C4-2B (cell line): ENCODE measurements at regions not wholly inside any gene's neighbourhood (a gene's known extent, or its start where the extent isn't known, plus 50 kb on each side); places are given as distances from the start of the nearest gene placed in this dataset.

Experiments used
- H3K27ac ChIP-seq: fragments of 450-650 bp; 2 replicates; pipeline ENCODE4 v1.5.1; 2017
- CTCF ChIP-seq: fragments of 450-650 bp; conservative IDR thresholded peaks from 2 replicates; pipeline ENCODE4 v1.5.1; 2017; ENCODE audit warnings: mild to moderate bottlenecking
- ZFX ChIP-seq: fragments of 450-650 bp; IDR thresholded peaks from 2 replicates; pipeline ENCODE4 v1.6.1; 2017

DNA sequence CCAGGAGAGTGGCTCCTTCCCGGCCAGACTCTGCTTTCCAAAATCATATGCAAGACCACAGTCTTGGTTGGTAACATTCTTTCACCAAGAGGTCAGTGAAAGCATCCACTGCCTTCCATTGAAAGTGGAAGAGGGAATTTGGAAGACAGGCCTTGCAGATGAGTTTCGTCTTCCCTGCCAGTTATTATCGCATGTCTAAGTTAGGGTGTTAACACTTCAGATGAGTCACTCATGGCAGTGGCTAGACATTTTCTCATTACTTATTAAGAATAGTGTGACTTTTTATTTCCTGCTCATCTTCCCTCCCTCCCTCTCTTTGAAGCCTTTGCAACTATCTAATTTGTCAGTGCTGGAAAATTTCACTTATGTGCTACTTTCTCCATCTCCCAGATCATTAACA, 102.9 kb upstream of the EPB41L3 start:
- TF ChIP-seq ZFX: no peak
- no peak for TF ChIP-seq CTCF
- H3K27ac ChIP-seq: no peak overlapping the region

DNA sequence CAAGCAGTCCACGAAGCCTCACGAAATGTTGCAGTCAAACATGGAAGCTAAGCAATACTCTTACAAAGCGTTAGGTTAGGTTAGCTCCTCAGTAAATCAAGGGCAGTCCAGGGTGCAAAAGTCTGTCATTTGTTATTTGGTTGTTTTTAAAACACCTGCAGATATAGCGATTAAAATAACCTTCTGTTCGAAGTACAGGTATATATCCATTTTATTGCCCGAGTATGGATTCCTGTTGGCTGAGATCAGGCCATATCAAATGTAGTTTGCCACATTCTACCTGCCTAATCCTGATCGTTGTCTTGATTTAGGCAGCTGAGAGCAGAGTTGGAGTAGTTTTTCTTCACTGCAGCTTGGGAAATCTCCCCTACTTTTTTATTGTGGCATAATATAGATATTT, 99.5 kb upstream of the EPB41L3 start:
- TF ChIP-seq ZFX (no peak), CTCF (no peak)
- no peak overlapping the region for H3K27ac ChIP-seq

DNA sequence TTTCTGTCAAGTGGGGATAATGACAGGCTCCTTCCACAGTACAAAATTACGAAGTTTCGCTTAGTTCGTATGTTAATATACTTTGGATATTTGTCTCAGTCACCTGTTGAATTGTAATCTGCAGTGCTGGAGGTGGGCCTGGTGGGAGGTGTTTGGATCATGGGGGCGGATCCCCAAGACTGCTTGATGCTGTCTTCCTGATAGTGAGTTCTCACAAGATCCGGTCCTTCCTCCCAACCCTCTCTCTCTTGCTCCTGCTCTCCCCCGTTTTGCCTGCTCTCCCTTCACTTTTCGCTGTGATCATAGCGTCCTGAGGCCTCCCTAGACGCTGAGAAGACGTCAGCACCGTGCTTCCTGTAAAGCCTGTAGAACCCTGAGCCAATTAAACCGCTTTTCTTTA, 97.1 kb upstream of the EPB41L3 start:
- no peak for TF ChIP-seq CTCF
- TF ChIP-seq ZFX: no peak
- no peak overlapping the region for H3K27ac ChIP-seq

GRCh38 chr18:5639131-5639530, 95.3 kb upstream of the EPB41L3 start:
- no peak overlapping the region for H3K27ac ChIP-seq
- TF ChIP-seq CTCF (no peak), ZFX (no peak)

DNA sequence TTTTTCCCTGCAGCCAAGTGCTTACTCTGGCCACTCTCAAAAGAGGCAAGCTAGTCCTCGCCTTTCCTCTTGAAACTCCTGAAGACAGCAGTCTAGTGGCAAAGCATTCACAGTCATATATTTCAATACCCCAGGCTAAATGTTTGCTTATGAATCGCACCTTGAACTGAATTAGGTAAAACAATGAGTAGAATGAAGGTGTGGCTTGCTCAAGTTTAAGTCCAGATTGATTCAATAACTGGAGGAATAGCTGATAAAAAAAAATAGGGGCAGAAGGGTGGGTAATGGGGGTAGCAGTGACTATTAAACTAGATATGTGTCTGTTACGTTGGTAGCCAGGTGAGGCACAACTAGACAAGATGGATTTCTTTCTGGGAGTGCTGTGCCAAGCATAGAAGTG, 88.2 kb upstream of the EPB41L3 start:
- no peak overlapping the region for H3K27ac ChIP-seq
- TF ChIP-seq ZFX: no peak
- TF ChIP-seq CTCF: no peak

GRCh38 chr18:5630900-5631413, 87.2 kb upstream of the EPB41L3 start:
- TF ChIP-seq ZFX: no peak
- TF ChIP-seq CTCF: no peak
- H3K27ac ChIP-seq: no peak overlapping the region

- TF ChIP-seq CTCF: no peak
- no peak for TF ChIP-seq ZFX
- no peak overlapping the region for H3K27ac ChIP-seq
Measured at GRCh38 chr18:5630057-5630899, 86.5 kb upstream of the EPB41L3 start.
